ENCODE measurements at regions not wholly inside any gene's neighbourhood (a gene's known extent, or its start where the extent isn't known, plus 50 kb on each side); places are given as distances from the start of the nearest gene placed in this dataset.

DNA sequence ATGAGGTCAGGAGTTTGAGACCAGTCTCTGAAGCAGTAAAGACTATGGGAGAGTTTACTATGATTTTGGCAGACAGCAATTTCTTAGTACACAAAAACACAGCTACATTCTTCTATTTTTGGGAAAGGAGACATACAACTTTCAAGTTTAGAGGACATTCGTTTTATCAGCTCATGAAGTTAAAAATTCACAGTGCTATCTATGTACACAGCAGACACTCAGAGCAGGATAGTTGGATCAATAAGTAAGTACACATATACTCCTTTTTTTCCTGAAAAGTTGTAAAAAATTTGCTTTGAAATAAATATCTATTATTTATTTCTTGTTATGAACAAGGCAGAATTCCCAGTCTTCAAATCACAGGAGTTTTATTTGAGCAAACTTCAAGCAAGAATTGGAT is 159.7 kb downstream of the SERPINI1 start:
- TF ChIP-seq, protein P1, sequence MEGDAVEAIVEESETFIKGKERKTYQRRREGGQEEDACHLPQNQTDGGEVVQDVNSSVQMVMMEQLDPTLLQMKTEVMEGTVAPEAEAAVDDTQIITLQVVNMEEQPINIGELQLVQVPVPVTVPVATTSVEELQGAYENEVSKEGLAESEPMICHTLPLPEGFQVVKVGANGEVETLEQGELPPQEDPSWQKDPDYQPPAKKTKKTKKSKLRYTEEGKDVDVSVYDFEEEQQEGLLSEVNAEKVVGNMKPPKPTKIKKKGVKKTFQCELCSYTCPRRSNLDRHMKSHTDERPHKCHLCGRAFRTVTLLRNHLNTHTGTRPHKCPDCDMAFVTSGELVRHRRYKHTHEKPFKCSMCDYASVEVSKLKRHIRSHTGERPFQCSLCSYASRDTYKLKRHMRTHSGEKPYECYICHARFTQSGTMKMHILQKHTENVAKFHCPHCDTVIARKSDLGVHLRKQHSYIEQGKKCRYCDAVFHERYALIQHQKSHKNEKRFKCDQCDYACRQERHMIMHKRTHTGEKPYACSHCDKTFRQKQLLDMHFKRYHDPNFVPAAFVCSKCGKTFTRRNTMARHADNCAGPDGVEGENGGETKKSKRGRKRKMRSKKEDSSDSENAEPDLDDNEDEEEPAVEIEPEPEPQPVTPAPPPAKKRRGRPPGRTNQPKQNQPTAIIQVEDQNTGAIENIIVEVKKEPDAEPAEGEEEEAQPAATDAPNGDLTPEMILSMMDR (IDR thresholded peaks at IDR 0.05; ENCODE audit: extremely low read depth in 1 of 2, insufficient read depth in 1 of 2, low read depth in 1 of 2, low read length in 2 of 2), result no peak
- no peak for TF ChIP-seq POLR2AphosphoS5 (IDR thresholded peaks at IDR 0.05; ENCODE audit: insufficient read depth, low read depth, low read length)
- TF ChIP-seq JUN (IDR thresholded peaks at IDR 0.05; ENCODE audit: borderline replicate concordance, insufficient read depth, insufficient read length, low read depth), result no peak
- no peak for TF ChIP-seq EZH2 (IDR thresholded peaks at IDR 0.05; ENCODE audit: borderline replicate concordance, low read depth, low read length, severe bottlenecking)
- TF ChIP-seq, protein P2, sequence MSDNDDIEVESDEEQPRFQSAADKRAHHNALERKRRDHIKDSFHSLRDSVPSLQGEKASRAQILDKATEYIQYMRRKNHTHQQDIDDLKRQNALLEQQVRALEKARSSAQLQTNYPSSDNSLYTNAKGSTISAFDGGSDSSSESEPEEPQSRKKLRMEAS (IDR thresholded peaks at IDR 0.05; ENCODE audit: insufficient read depth, insufficient read length), result no peak

Measured in endothelial cell of umbilical vein (primary cell).